ENCODE measurements at regions not wholly inside any gene's neighbourhood (a gene's known extent, or its start where the extent isn't known, plus 50 kb on each side); places are given as distances from the start of the nearest gene placed in this dataset.

DNA sequence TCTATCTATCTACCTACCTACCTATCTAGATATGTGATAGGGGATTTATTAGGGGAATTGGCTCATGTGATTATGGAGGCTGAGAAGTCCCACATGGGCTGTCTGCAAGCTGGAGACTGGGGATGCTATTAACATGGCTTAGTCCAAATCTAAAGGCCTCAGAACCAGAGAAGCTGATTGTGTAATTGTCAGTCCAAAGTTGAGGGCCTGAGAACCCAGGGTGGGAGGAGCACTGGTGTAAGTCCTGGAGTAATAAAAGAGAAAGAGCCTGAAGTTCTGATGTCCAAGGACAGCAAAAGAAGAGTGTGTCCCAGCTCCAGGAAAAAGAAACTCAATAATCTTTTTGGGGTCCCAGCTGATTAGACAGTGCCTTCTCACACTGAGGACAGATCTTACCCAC, 98.5 kb upstream of the SEL1L start:
- TF ChIP-seq, protein P1, sequence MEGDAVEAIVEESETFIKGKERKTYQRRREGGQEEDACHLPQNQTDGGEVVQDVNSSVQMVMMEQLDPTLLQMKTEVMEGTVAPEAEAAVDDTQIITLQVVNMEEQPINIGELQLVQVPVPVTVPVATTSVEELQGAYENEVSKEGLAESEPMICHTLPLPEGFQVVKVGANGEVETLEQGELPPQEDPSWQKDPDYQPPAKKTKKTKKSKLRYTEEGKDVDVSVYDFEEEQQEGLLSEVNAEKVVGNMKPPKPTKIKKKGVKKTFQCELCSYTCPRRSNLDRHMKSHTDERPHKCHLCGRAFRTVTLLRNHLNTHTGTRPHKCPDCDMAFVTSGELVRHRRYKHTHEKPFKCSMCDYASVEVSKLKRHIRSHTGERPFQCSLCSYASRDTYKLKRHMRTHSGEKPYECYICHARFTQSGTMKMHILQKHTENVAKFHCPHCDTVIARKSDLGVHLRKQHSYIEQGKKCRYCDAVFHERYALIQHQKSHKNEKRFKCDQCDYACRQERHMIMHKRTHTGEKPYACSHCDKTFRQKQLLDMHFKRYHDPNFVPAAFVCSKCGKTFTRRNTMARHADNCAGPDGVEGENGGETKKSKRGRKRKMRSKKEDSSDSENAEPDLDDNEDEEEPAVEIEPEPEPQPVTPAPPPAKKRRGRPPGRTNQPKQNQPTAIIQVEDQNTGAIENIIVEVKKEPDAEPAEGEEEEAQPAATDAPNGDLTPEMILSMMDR (IDR thresholded peaks at IDR 0.05; ENCODE audit: extremely low read depth in 1 of 2, insufficient read depth in 1 of 2, low read depth in 1 of 2, low read length in 2 of 2) = no peak
- no peak for TF ChIP-seq EZH2 (IDR thresholded peaks at IDR 0.05; ENCODE audit: borderline replicate concordance, low read depth, low read length, severe bottlenecking)
